Globus pallidus (tissue), 1 donor: ENCODE measurements at regions not wholly inside any gene's neighbourhood (a gene's known extent, or its start where the extent isn't known, plus 50 kb on each side); places are given as distances from the start of the nearest gene placed in this dataset.
"Not testable (repeated sequence)": the region's sequence is repeated elsewhere in the genome, so short reads cannot be mapped to it uniquely, and the experiment has no call there.

ENCODE experiments used
- DNase-seq: peaks from one replicate; pipeline ENCODE4 v3.0.0-alpha.2; 2015; ENCODE audit warnings: low spot score

DNA sequence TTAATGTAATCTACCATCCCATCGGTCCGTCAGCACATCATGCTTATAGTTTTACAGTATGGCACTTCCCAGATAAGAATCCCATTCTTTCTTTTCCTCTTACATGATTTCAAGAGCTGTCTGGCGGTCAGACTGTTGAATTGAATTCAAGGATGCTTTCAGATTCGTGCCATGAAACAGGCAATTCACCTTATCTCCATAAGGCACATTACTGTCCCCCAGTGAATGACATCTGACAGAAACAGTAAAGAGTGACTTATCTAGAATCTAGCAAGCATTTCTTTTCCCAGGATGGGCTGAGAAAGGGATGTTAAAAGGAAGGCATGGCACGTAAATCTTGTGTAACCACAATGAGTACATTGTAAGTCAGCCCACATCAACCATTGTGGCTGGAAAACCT, 61.1 kb upstream of the SEM1 start:
- no peak for DNase-seq

DNA sequence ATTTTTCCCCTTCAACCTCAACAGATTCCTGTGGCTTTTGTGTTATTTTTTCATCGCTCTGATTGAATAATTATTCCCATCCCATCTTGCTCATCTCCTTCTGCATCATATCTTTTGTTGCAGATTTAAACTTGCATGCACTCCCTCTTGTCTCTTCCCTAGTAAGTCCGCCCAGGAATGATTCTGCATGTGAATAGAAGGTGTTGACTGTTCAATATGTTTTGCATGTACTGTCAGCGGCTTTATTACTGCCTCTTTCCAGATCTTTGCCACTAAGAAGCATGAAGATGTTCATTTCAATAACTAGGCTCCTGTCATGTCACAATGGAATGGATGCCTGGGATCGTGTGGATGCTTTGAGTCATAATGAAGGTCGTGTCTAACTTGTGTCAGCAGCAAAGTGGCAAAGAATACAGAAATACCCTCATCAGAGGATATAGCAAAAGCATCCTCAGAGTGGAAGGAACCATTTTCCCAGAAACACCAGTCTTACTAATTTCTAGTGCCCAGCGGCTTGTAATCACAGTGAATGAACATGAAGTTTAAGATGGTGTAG, 62.6 kb upstream of the SEM1 start:
- no peak for DNase-seq

DNA sequence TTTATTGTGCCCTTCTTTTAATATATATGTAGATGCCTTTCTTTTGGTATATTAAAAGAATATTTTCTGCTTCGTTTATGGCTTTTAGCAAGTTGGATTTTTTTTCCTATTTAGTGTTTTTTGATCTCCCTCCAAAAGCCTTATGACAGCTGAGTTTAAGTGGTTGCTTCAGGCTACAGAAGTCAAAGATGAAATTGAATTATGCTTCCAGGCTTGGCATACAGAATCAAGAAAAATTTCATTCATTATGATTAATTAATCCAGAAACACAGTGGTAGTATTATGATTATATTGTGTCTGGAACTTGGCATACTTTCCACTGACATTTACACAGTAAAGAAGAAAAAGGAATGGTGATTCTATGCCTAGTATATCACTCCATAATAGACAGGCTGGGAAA, 63.8 kb upstream of the SEM1 start:
- no peak for DNase-seq

DNA sequence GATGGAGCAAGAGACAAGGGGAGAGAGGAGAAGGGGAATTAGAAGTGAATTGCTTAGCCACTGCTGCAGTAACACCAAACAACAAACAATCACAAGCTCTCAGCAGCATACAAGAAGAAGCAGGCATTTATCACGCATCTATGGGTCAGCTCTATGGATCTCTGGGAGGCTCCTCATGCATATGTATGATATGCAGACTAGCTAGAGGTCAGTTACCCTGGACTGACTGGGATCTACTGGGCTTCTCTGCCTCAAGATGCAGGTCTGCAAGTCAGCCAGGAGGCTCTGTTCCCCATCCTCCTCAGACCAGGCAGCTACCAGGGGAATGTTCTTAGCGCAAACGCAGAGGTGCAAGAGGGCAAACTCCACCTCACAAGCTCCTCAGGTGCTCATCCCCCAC, 64.7 kb upstream of the SEM1 start:
- DNase-seq: no peak

DNA sequence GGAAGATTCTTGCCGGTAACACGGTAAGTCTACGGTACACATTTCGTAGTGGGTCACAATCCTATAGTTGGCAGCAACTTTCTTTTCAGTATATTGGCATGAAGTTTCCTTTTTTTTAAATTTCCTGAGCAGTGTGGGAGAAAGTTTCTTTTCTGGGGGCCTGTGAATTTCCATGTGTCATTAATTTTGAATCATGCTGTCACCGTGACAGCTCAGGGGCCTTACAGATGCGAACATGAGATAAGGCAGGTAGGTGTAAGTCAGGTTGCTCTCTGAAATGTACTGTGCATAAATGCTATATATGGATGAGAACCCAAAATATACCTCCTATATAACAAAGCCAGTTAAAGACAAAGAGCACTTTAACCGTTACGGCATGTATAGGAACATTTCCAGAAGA, 65.4 kb upstream of the SEM1 start:
- DNase-seq: no peak

DNA sequence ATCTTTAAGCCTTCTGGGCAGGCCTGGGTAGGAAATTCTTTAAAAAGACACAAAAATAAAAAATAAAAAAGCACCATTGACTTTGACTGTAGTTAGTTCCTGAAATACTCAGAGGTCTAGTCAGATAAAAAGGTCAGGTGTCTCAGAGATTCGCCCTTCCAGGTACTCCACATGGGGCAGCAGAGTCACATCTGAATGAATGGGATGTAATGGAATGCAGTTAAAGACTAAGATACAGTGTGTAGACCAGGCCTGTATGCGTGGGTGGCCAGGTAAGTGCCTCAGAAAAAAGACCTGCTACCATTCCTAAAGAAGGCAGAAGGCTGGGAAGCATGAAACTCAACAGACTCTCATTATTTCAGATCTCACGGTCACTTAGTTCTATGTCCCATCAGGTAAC, 68.6 kb upstream of the SEM1 start:
- no peak for DNase-seq

DNA sequence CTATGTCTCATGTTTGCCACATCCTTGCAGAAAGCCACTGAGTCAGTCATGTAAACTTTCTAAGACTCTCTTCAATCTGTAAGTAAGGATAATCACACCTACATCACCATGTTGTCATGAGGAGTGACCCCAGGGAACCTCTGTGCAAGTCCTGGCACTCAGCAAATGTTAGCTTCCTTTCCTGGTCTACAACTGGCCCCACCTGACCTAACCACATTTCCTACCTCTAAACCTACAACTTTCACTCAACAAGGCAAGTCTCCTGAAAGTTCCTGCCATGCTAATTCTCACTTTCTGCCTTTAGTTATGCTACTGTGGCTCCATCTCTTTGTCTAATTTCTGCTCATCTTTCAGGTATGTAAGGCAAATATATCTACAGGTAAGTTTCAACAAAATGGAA, 72.3 kb upstream of the SEM1 start:
- DNase-seq: no peak

DNA sequence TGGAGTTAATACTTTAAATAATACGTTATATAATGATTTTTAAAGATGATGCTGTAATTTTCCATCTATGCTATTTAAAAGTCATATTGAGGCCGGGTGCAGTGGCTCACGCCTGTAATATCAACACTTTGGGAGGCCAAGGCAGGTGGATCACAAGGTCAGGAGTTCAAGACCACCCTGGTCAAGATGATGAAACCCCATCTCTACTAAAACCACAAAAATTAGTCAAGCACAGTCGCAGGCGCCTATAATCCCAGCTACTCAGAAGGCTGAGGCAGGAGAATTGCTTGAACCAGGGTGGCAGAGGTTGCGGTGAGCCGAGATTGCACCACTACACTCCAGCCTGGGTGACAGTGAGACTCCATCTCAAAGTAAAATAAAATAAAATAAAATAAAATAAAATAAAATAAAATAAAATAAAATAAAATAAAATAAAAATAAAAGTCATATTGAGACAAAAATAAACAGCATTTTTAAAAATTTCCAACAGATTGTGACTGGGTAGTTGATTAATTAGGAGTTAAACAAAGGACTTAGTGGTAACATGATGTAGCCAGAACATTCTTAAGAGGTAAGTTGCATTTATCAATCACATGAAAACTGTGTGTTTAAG, 73.1 kb upstream of the SEM1 start:
- not testable (repeated sequence) for DNase-seq

DNA sequence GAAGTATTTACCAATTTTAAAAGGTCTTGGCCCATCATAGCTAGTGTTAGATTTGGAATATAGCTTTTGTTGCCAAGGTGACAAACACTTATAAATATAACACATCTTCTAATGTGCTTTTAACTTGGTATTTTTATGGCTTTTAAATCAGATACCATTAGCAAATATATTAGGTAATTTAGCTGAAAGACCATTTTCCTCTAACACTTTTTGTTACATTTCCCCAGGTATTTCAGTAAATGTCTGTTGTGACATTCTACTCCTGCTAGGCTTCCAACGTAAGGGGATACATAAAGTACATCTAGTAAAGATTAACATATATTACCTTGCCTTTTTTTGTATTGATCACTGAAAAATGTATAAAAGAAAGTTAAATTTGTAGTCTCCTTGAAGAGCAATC, 75.0 kb upstream of the SEM1 start:
- no peak for DNase-seq

DNA sequence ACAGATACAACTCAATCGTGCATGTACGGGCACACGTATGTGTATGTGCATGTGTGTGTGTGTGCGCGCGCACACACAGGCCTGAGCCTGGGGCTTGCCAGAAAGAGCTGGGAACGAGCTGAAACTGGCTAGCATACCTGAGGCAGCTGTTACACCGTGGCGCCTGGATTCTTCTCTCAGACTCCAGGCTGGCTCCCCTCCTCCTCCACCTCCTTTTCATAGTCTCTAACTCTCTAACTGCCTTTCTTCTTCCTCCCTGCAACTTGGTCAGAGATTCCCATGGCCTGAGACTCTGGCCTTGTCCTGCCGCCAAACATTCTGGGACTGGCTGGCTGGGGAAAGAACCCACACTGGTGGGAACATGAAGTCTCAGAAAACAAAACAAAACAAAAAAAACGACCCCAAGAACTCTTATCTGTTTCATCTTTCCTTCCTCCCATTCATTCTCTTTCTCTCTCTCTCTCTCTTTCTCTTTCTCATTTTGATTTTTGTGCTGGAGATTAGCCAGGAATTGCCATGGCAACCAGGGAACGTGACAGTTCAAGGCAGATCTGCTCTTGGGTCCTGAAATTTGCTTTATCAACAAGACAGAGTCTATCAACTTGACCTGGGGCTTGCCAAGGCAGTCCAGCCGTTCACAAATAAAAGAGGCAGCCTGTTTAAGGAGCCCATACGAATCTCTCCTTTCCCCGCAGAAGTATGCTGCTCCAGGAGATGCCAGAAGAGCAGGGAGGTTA, 76.8 kb upstream of the SEM1 start:
- peak; percentile 7 for DNase-seq

DNA sequence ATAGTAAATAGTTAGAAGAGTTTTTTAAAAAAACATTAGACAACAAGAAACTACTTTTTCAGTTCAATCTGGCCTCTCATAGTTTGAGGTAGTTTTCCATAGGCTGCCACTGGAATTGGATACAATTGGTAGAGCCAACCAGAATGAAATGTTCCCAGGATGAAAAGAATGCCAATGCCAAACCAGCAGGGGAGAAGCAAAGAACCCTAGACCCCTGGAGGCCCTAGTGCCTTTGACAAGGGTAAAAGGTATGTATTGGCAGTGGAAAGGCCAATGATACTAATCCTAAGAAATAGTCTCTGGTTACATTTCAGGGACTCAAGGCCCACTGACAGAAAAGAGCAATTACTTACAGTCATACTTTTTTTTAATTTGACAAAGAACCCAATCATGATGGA, 77.4 kb upstream of the SEM1 start:
- no peak for DNase-seq

DNA sequence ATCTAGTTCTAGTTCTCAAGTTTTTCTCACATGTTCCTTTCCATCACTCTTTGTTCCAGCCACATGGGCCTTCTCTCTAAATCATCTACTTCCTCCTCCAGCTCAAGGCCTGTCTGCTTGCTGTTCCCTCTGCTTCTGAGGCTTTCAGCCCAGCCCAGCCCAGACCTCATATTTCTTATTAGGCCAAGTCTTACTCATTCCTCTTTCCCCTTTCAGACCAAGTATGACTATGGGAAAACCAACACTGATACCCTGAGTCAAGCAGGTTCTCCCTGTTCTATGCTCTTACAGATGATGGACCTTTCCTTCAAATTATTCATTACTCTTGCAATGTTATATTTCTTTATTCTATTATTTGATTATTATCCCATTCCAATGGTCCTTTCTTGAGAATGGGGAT, 80.3 kb upstream of the SEM1 start:
- DNase-seq: no peak

DNA sequence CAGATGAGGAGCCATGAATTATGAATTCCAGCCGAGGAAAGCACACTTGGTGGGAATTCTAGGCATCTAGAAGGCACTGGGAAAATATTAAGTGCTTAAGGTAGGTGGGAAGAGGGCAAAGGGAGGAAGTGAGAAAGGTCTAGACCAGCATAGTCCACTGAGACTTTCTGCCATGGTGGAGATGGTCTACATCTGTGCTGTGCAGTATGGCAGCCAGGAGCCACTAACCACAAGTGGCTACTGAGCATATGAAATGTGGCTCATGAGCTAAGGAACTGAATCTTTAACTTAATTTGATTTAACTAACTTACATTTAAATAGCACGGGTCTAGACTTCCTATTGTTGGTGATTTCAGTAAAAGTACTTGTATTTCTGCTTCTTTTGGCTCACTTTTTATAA, 82.5 kb upstream of the SEM1 start:
- DNase-seq: no peak

DNA sequence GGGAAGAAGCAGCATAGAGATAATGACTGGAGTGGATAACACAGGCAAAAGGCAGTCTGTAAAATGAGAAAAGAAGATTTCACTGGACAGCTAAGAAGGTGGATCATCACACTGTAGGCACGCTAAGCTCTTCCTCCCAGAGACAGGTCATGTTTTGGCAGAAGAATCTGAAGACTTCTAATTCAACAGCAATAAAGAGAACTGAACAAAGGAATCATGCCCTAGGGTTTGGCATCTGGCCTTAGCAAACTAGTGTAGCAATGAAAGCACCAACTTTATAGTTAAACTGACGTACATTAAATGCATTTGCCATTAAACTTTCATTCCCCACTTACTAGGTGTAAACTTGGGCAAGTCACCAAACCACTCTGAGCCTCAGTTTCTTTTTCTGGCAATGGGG, 84.4 kb upstream of the SEM1 start:
- no peak for DNase-seq

DNA sequence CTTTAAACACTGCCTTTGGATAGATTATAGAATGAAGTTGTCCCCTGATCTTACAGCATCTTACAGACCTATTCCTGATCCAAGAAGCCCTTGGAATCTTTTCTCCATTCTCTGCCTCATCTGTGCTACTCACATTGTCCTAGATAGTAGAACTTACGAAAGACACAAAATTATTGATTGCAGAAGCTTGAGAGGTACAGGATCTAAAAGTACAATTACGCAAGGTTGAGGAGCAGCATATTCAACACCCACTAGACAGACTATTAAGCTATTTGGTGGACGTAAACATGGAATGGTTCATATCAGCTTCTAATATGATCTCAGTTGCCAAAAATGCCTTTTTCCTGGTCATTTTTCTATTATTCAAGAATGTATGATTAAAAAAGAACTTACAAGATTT, 90.5 kb upstream of the SEM1 start:
- no peak for DNase-seq

DNA sequence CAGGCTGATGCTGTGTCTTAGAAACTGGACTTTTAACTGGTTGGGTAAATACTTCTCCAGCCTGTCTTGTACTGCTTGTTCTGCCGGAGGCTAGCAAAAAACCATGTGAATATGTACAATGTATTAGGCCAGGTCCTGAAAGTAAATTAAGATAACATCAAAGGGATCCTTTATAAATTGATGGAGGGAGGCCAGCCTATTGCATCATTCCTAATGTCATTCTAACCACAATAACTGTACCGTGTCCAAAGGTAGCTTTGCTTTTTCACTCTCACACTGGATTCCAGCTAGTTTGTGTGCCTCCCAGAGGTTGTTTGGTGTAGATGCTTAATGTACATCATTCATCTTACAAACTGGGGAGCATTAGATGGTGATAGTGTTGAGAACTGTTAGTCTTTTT, 91.2 kb upstream of the SEM1 start:
- no peak for DNase-seq

DNA sequence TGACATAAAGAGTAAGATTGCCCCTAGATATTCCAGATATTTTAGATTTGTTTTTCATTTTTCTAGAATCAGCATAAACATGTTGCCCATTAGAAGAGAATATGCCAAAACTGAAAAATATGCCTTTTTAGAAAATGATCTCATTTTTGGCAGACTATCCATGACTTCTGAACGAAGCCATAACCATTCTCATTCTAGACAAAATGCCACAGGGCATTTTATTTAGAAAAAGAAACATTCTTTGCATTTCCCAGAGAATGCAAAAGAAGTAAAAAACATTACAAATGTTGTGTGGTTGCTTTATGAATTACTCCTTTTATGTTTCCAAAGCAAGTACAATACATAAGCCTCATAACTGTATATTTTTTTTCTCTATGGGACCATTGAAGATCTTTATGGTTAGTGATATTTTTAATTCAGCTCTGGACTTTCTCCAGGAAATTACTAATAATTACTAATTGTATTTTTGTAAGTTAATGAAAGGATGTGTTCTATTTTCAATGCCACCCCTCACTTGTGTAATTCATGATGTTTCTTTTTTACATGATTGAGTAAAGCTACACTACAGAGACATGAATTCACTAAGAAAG, 109.6 kb upstream of the SEM1 start:
- no peak for DNase-seq

DNA sequence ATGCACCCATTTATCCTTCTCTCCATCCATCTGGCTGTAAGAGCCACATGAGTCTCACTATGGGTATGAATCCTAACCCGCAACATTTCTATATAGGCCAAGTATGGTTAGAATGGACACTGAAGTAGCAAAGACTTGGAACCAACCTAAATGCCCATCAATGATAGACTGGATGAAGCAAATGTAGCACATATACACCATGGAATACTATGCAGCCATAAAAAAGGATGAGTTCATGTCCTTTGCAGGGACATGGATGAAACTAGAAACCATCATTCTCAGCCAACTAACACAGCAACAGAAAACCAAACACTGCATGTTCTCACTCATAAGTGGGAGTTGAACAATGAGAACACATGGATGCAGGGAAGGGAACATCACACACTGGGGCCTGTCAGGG, 111.5 kb upstream of the SEM1 start:
- DNase-seq: not testable (repeated sequence)

DNA sequence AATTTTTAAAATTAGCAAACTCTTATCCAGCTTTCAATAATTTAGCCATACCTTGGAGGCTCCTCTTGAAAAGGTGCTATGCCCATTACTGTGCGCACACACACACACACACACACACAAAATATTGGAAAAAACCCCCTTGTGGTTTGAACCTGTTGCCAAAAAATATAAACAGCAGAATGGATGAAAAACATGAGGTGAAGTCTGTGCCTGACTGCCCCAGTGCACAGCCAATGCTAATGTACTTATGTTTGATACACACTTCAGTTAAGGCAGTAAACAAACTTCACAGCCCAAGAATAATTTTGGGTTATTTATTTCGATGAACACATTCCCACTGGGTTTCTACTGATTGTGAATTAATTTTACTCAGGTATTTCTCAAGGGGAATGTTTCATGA, 113.2 kb upstream of the SEM1 start:
- no peak for DNase-seq

DNA sequence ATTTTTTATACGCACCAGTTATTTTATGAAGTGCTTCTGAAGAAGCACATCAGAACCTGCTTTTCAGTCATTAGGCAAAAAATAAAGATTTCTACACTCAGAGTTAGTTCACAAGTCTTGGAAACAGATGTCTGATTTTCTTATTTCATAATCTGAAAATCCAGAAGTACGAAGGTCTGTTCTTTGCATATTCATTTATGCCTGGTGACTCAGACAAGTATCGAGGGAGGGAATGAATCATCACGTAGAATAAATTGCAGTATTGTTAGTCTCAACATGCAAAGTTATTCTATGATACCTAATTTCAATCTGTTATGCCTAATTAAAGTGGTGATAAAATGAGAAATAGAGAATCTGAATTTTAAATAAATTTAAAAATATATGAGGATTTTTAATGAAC, 113.6 kb upstream of the SEM1 start:
- no peak for DNase-seq

DNA sequence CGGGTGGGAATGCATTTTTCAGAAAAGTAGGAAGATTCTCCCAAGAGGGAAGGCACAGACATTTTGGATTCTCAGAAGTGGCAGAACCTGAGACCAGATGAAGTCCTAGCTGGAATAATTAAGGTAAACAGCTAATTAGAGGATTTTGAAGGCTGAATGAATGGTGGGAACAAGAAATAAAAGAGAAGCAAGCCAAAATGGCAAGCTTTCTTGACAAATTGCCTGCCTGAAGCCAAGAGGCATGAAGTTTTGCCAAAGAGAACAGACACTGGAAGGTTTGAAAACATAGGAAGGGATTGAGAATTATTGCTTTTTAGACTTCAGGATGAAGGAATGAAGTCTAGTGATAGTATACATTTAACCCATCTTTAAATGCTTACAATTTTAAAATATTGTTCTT, 115.0 kb upstream of the SEM1 start:
- no peak for DNase-seq

DNA sequence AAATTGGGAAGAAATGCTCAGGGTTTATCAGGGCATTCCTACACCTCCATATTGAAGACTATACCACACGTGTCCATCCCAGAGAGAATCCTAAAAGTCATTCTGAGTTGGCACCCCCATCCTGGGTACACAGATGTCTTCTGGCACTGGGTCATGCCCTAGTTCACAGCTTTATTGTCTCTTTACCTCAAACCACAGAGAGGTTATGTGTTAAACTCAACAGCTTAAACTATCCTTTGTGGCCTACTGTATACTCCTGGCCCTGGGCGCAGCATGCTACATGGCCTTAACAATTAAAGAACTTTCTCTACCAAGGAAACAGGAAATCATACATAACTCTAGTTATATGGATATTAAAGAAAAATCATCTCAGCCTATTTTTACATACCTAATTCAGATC, 115.6 kb upstream of the SEM1 start:
- DNase-seq: no peak

DNA sequence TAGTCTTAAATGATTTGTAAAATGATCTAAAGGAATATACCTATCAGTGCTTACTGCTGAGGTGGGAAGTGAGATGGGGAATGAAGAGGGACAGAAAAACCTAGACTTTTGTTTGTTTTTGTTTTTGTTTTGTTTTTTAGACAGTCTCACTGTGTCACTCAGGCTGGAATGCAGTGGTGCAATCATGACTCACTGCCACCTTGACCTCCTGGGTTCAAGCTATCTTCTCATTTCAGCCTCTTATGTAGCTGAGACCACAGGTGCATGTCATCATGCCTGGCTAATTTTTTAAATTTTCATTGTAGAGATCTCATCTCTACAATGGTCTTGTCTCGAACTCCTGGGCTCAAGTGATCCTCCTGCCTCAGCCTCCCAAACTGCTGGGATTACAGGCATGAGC, 116.4 kb upstream of the SEM1 start:
- no peak for DNase-seq

DNA sequence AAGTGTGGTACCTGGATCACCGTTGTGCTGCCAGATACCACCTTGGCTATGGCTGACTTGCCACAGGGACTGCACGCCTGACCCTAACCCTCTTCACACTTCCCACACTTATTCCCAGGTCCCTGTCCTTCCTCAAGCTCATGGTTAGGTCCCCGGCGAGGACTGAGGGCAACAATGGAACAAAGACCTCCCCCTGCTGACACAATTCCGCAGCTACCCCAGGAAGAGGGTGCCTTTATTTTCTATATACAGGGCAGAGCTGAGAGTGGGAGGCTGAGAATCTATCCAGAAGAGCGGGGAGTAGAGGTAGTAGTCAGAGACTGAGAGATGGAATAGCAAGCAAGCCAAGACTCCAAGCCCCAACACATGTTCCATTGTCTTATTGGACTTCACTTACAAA, 118.1 kb upstream of the SEM1 start:
- DNase-seq: no peak
